WTC11 (cell line): ENCODE measurements at regions not wholly inside any gene's neighbourhood (a gene's known extent, or its start where the extent isn't known, plus 50 kb on each side); places are given as distances from the start of the nearest gene placed in this dataset.

Experiments
- ATAC-seq: fragments of 200-7000 bp; cut with Tn5 transposase; 2 replicates; pipeline ENCODE4 v1.10.0; 2021; ENCODE audit warnings: mild to moderate bottlenecking, moderate library complexity
- CTCF ChIA-PET: fragments of 300-600 bp; sonication (Branson Sonifier 250); formaldehyde crosslinking; loops from one replicate; lab custom pipeline; 2021; ENCODE audit warnings: antibody characterized with exemption; lab: Charles Lee
- POLR2A ChIA-PET: fragments of 350-600 bp; sonication (Branson Sonifier 250); formaldehyde crosslinking; loops from one replicate; lab custom pipeline; 2021; ENCODE audit warnings: antibody characterized with exemption; lab: Charles Lee
- DNase-seq: peaks from one replicate; pipeline ENCODE4 v3.0.0; 2021; ENCODE audit warnings: low spot score
- H3K27ac Mint-ChIP-seq: 2 replicates; pipeline ENCODE4 v1.8.0; 2021; ENCODE audit warnings: mixed read lengths
- H3K27me3 Mint-ChIP-seq: 2 replicates; pipeline ENCODE4 v1.8.0; 2021; ENCODE audit warnings: low read depth, mild to moderate bottlenecking, moderate library complexity, mixed read lengths
- H3K36me3 Mint-ChIP-seq: 2 replicates; pipeline ENCODE4 v1.8.0; 2021; ENCODE audit warnings: mixed read lengths
- H3K4me1 Mint-ChIP-seq: 2 replicates; pipeline ENCODE4 v1.8.0; 2022; ENCODE audit warnings: mixed read lengths
- H3K4me3 Mint-ChIP-seq: 2 replicates; pipeline ENCODE4 v1.8.0; 2021; ENCODE audit warnings: mild to moderate bottlenecking, moderate library complexity, mixed read lengths
- H3K9me3 Mint-ChIP-seq: 2 replicates; pipeline ENCODE4 v1.8.0; 2021; ENCODE audit warnings: mixed read lengths
- ATF6 ChIP-seq: sonication (generic); formaldehyde crosslinking; IDR thresholded peaks from 2 replicates; pipeline ENCODE4 v1.8.1; 2023; ENCODE audit warnings: mild to moderate bottlenecking, missing genetic modification reagents
- CBFB ChIP-seq: sonication (generic); formaldehyde crosslinking; IDR thresholded peaks from 2 replicates; pipeline ENCODE4 v1.8.1; 2022; ENCODE audit warnings: mild to moderate bottlenecking, low read depth, missing genetic modification reagents
- ESRRA ChIP-seq: sonication (generic); formaldehyde crosslinking; IDR thresholded peaks from 2 replicates; pipeline ENCODE4 v1.8.1; 2022; ENCODE audit warnings: mild to moderate bottlenecking, missing genetic modification reagents, borderline replicate concordance
- GABPB1 ChIP-seq: sonication (generic); formaldehyde crosslinking; IDR thresholded peaks from 2 replicates; pipeline ENCODE4 v1.8.1; 2023; ENCODE audit warnings: mild to moderate bottlenecking, missing genetic modification reagents
- GTF2I ChIP-seq: fragments of 250-450 bp; sonication (Bioruptor Pico); conservative IDR thresholded peaks from 2 replicates; pipeline ENCODE4 v1.4.0; 2021; ENCODE audit warnings: mild to moderate bottlenecking
- IRF1 ChIP-seq: sonication (generic); formaldehyde crosslinking; IDR thresholded peaks from 2 replicates; pipeline ENCODE4 v1.8.0; 2023; ENCODE audit warnings: missing genetic modification reagents
- MXD4 ChIP-seq: fragments of 250-450 bp; sonication (Bioruptor Pico); IDR thresholded peaks from 2 replicates; pipeline ENCODE4 v1.8.0; 2021; ENCODE audit warnings: mild to moderate bottlenecking, moderate library complexity, borderline replicate concordance
- NFATC4 ChIP-seq: fragments of 250-450 bp; sonication (Bioruptor Pico); IDR thresholded peaks from 2 replicates; pipeline ENCODE4 v1.9.0; 2021; ENCODE audit warnings: mild to moderate bottlenecking
- NFE2L1 ChIP-seq: sonication (generic); formaldehyde crosslinking; IDR thresholded peaks from 2 replicates; pipeline ENCODE4 v1.8.1; 2023; ENCODE audit warnings: missing genetic modification reagents
- NFYB ChIP-seq: sonication (generic); formaldehyde crosslinking; conservative IDR thresholded peaks from 2 replicates; pipeline ENCODE4 v1.8.0; 2022; ENCODE audit warnings: low read depth, missing genetic modification reagents
- NR1H2 ChIP-seq: sonication (generic); formaldehyde crosslinking; IDR thresholded peaks from 2 replicates; pipeline ENCODE4 v1.9.0; 2021; ENCODE audit warnings: mild to moderate bottlenecking, moderate library complexity, missing genetic modification reagents
- NR2C2 ChIP-seq: sonication (generic); formaldehyde crosslinking; IDR thresholded peaks from 2 replicates; pipeline ENCODE4 v1.8.0; 2022; ENCODE audit warnings: mild to moderate bottlenecking, missing genetic modification reagents
- SMAD3 ChIP-seq: sonication (generic); formaldehyde crosslinking; IDR thresholded peaks from 2 replicates; pipeline ENCODE4 v1.8.0; 2022; ENCODE audit warnings: missing genetic modification reagents, mild to moderate bottlenecking, borderline replicate concordance
- SP1 ChIP-seq: sonication (generic); formaldehyde crosslinking; conservative IDR thresholded peaks from 2 replicates; pipeline ENCODE4 v1.8.1; 2022; ENCODE audit warnings: missing genetic modification reagents
- TCF7 ChIP-seq: sonication (generic); formaldehyde crosslinking; IDR thresholded peaks from 2 replicates; pipeline ENCODE4 v1.8.0; 2022; ENCODE audit warnings: mild to moderate bottlenecking, low read depth, missing genetic modification reagents, moderate library complexity
- ZNF138 ChIP-seq: sonication (generic); formaldehyde crosslinking; conservative IDR thresholded peaks from 2 replicates; pipeline ENCODE4 v1.8.1; 2022; ENCODE audit warnings: mild to moderate bottlenecking, moderate library complexity, missing genetic modification reagents
- ZNF219 ChIP-seq: sonication (generic); formaldehyde crosslinking; IDR thresholded peaks from 2 replicates; pipeline ENCODE4 v1.8.0; 2023; ENCODE audit warnings: missing genetic modification reagents, mild to moderate bottlenecking, borderline replicate concordance
- ZNF423 ChIP-seq: fragments of 250-450 bp; sonication (Bioruptor Pico); IDR thresholded peaks from 2 replicates; pipeline ENCODE4 v2.1.2; 2022; ENCODE audit warnings: mild to moderate bottlenecking, moderate library complexity
- TF ChIP-seq, protein P1 (sequence below): sonication (generic); formaldehyde crosslinking; IDR thresholded peaks from 2 replicates; pipeline ENCODE4 v1.8.1; 2022; ENCODE audit warnings: low read depth, mild to moderate bottlenecking, moderate library complexity, missing genetic modification reagents, borderline replicate concordance
- TF ChIP-seq, protein P2 (sequence below): sonication (generic); formaldehyde crosslinking; IDR thresholded peaks from 2 replicates; pipeline ENCODE4 v1.8.0; 2023; ENCODE audit warnings: missing genetic modification reagents, mild to moderate bottlenecking, borderline replicate concordance
- TF ChIP-seq, protein P3 (sequence below): sonication (generic); formaldehyde crosslinking; conservative IDR thresholded peaks from 2 replicates; pipeline ENCODE4 v1.8.1; 2022; ENCODE audit warnings: mild to moderate bottlenecking, missing genetic modification reagents
- TF ChIP-seq, protein P4 (sequence below): sonication (generic); formaldehyde crosslinking; IDR thresholded peaks from 2 replicates; pipeline ENCODE4 v1.8.1; 2023; ENCODE audit warnings: mild to moderate bottlenecking, missing genetic modification reagents, moderate library complexity

DNA sequence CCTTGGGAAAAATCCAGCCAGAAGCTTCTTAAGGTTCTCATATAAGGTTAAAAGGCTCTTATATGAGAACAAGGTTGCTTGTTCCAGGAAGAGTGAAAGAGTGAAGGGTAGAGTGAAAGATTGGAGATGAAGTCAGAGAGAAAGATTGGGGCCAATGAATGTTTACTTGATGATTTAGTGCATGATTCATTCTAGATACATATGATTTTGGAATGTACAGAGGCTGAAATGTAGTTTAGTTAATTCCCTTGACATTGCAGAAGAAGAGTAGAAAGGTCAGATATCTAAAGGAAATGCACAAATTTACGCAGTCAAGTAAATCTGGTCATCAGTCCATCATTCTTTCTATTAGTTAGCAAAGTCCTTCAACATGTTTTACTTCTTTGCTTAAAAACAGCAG is 619.8 kb upstream of the ZNF717 start (continued):
- no peak for TF ChIP-seq CBFB (CRISPR knock-in tag)
- no peak for TF ChIP-seq SP1 (CRISPR knock-in tag)
- no peak for TF ChIP-seq MXD4 (CRISPR knock-in tag)
- no peak for TF ChIP-seq ZNF423 (CRISPR knock-in tag)
- no peak for TF ChIP-seq SMAD3 (CRISPR knock-in tag)
- no peak for TF ChIP-seq ATF6 (CRISPR knock-in tag)

DNA sequence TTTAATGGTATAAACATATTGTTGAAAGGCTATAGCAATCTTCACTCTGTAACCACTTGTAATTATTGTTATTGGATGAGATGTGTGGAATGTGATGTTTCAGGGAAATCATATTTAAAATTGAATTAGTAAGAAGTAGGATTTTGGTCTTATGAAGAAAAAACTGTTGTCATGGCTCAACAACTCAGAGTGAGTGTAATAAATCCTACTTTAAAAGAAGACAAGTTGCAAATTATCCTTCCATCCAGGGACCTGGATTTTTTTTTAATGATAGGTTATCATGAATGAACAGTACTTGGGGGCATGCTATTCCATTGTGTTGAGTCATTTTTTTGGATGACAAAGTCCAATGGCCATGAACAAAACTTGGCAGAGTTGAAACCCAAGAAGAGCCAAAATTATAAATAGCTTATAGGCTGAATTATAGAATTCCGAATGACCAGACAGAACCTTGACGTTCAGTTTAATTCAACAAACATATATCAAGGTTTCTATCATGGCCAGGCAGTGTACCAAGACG is 625.5 kb upstream of the ZNF717 start:
- POLR2A ChIA-PET = no interaction called here
- Mint-ChIP-seq H3K4me1 (peaks cover 6% of the 10 kb centered on the region), H3K27me3 (no peaks in the 10 kb centered on the region), H3K4me3 (no peak overlapping the region), H3K9me3 (peaks cover 22% of the 10 kb centered on the region), H3K36me3 (peaks cover 7% of the 10 kb centered on the region; the same call in 1 of the 2 replicates), H3K27ac (no peak overlapping the region)
- ATAC-seq (no peak), DNase-seq (no peak)
- CTCF ChIA-PET = no interaction called here
- TF ChIP-seq ZNF138 (CRISPR knock-in tag) (no peak), GTF2I (CRISPR knock-in tag) (no peak), ZNF219 (no peak), GABPB1 (CRISPR knock-in tag) (no peak)

GRCh38 chr3:76415384-76415783 is 624.5 kb upstream of the ROBO2 start:
- POLR2A ChIA-PET = no interaction called here
- peaks cover 7% of the 10 kb centered on the region; the same call in 1 of the 2 replicates for H3K36me3 Mint-ChIP-seq
- TF ChIP-seq NFATC4 (CRISPR knock-in tag) (no peak), IRF1 (CRISPR knock-in tag) (no peak), NFYB (CRISPR knock-in tag) (no peak), NFE2L1 (CRISPR knock-in tag) (no peak), ESRRA (CRISPR knock-in tag) (no peak), NR2C2 (CRISPR knock-in tag) (no peak), TCF7 (no peak), SMAD3 (CRISPR knock-in tag) (no peak), NR1H2 (CRISPR knock-in tag) (no peak)
- TF ChIP-seq, protein P1, sequence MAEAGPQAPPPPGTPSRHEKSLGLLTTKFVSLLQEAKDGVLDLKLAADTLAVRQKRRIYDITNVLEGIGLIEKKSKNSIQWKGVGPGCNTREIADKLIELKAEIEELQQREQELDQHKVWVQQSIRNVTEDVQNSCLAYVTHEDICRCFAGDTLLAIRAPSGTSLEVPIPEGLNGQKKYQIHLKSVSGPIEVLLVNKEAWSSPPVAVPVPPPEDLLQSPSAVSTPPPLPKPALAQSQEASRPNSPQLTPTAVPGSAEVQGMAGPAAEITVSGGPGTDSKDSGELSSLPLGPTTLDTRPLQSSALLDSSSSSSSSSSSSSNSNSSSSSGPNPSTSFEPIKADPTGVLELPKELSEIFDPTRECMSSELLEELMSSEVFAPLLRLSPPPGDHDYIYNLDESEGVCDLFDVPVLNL = no peak
- TF ChIP-seq, protein P2, sequence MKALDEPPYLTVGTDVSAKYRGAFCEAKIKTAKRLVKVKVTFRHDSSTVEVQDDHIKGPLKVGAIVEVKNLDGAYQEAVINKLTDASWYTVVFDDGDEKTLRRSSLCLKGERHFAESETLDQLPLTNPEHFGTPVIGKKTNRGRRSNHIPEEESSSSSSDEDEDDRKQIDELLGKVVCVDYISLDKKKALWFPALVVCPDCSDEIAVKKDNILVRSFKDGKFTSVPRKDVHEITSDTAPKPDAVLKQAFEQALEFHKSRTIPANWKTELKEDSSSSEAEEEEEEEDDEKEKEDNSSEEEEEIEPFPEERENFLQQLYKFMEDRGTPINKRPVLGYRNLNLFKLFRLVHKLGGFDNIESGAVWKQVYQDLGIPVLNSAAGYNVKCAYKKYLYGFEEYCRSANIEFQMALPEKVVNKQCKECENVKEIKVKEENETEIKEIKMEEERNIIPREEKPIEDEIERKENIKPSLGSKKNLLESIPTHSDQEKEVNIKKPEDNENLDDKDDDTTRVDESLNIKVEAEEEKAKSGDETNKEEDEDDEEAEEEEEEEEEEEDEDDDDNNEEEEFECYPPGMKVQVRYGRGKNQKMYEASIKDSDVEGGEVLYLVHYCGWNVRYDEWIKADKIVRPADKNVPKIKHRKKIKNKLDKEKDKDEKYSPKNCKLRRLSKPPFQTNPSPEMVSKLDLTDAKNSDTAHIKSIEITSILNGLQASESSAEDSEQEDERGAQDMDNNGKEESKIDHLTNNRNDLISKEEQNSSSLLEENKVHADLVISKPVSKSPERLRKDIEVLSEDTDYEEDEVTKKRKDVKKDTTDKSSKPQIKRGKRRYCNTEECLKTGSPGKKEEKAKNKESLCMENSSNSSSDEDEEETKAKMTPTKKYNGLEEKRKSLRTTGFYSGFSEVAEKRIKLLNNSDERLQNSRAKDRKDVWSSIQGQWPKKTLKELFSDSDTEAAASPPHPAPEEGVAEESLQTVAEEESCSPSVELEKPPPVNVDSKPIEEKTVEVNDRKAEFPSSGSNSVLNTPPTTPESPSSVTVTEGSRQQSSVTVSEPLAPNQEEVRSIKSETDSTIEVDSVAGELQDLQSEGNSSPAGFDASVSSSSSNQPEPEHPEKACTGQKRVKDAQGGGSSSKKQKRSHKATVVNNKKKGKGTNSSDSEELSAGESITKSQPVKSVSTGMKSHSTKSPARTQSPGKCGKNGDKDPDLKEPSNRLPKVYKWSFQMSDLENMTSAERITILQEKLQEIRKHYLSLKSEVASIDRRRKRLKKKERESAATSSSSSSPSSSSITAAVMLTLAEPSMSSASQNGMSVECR (CRISPR knock-in tag) = no peak
- TF ChIP-seq, protein P3, sequence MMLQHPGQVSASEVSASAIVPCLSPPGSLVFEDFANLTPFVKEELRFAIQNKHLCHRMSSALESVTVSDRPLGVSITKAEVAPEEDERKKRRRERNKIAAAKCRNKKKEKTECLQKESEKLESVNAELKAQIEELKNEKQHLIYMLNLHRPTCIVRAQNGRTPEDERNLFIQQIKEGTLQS (CRISPR knock-in tag) = no peak
- TF ChIP-seq, protein P4, sequence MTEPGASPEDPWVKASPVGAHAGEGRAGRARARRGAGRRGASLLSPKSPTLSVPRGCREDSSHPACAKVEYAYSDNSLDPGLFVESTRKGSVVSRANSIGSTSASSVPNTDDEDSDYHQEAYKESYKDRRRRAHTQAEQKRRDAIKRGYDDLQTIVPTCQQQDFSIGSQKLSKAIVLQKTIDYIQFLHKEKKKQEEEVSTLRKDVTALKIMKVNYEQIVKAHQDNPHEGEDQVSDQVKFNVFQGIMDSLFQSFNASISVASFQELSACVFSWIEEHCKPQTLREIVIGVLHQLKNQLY = no peak

More at GRCh38 chr3:76415384-76415783, 624.5 kb upstream of the ROBO2 start:
- DNase-seq (no peak), ATAC-seq (no peak)
- Mint-ChIP-seq H3K27ac (no peak overlapping the region), H3K27me3 (no peaks in the 10 kb centered on the region), H3K4me3 (no peak overlapping the region), H3K4me1 (peaks cover 8% of the 10 kb centered on the region), H3K9me3 (peaks cover 22% of the 10 kb centered on the region)
- CTCF ChIA-PET = no interaction called here
